WTC11 (cell line): ENCODE measurements at regions not wholly inside any gene's neighbourhood (a gene's known extent, or its start where the extent isn't known, plus 50 kb on each side); places are given as distances from the start of the nearest gene placed in this dataset.

Experiments used
- ATAC-seq: fragments of 200-7000 bp; cut with Tn5 transposase; 2 replicates; pipeline ENCODE4 v1.10.0; 2021; ENCODE audit warnings: mild to moderate bottlenecking, moderate library complexity
- CTCF ChIA-PET: fragments of 300-600 bp; sonication (Branson Sonifier 250); formaldehyde crosslinking; loops from one replicate; lab custom pipeline; 2021; ENCODE audit warnings: antibody characterized with exemption; lab: Charles Lee
- POLR2A ChIA-PET: fragments of 350-600 bp; sonication (Branson Sonifier 250); formaldehyde crosslinking; loops from one replicate; lab custom pipeline; 2021; ENCODE audit warnings: antibody characterized with exemption; lab: Charles Lee
- DNase-seq: peaks from one replicate; pipeline ENCODE4 v3.0.0; 2021; ENCODE audit warnings: low spot score
- H3K27ac Mint-ChIP-seq: 2 replicates; pipeline ENCODE4 v1.8.0; 2021; ENCODE audit warnings: mixed read lengths
- H3K27me3 Mint-ChIP-seq: 2 replicates; pipeline ENCODE4 v1.8.0; 2021; ENCODE audit warnings: low read depth, mild to moderate bottlenecking, moderate library complexity, mixed read lengths
- H3K36me3 Mint-ChIP-seq: 2 replicates; pipeline ENCODE4 v1.8.0; 2021; ENCODE audit warnings: mixed read lengths
- H3K4me1 Mint-ChIP-seq: 2 replicates; pipeline ENCODE4 v1.8.0; 2022; ENCODE audit warnings: mixed read lengths
- H3K4me3 Mint-ChIP-seq: 2 replicates; pipeline ENCODE4 v1.8.0; 2021; ENCODE audit warnings: mild to moderate bottlenecking, moderate library complexity, mixed read lengths
- H3K9me3 Mint-ChIP-seq: 2 replicates; pipeline ENCODE4 v1.8.0; 2021; ENCODE audit warnings: mixed read lengths
- ATF2 ChIP-seq: sonication (generic); formaldehyde crosslinking; IDR thresholded peaks from 2 replicates; pipeline ENCODE4 v1.8.1; 2022; ENCODE audit warnings: low read depth, missing genetic modification reagents, borderline replicate concordance
- ATF3 ChIP-seq: sonication (generic); formaldehyde crosslinking; conservative IDR thresholded peaks from 2 replicates; pipeline ENCODE4 v1.8.1; 2022; ENCODE audit warnings: mild to moderate bottlenecking, missing genetic modification reagents
- CBFB ChIP-seq: sonication (generic); formaldehyde crosslinking; IDR thresholded peaks from 2 replicates; pipeline ENCODE4 v1.8.1; 2022; ENCODE audit warnings: mild to moderate bottlenecking, low read depth, missing genetic modification reagents
- E2F4 ChIP-seq: sonication (generic); formaldehyde crosslinking; IDR thresholded peaks from 2 replicates; pipeline ENCODE4 v1.8.1; 2022; ENCODE audit warnings: low read depth, mild to moderate bottlenecking, moderate library complexity, missing genetic modification reagents, borderline replicate concordance
- ELF4 ChIP-seq: sonication (generic); formaldehyde crosslinking; IDR thresholded peaks from 2 replicates; pipeline ENCODE4 v1.8.1; 2022; ENCODE audit warnings: low read depth, mild to moderate bottlenecking, moderate library complexity, missing genetic modification reagents
- EMX1 ChIP-seq: fragments of 250-450 bp; sonication (Bioruptor Pico); IDR thresholded peaks from 2 replicates; pipeline ENCODE4 v1.8.0; 2021; ENCODE audit warnings: mild to moderate bottlenecking
- ESRRA ChIP-seq: sonication (generic); formaldehyde crosslinking; IDR thresholded peaks from 2 replicates; pipeline ENCODE4 v1.8.1; 2022; ENCODE audit warnings: mild to moderate bottlenecking, missing genetic modification reagents, borderline replicate concordance
- ETV6 ChIP-seq: sonication (generic); formaldehyde crosslinking; IDR thresholded peaks from 2 replicates; pipeline ENCODE4 v1.8.1; 2022; ENCODE audit warnings: mild to moderate bottlenecking, missing genetic modification reagents
- HMGA2 ChIP-seq: fragments of 250-450 bp; sonication (Bioruptor Pico); IDR thresholded peaks from 2 replicates; pipeline ENCODE4 v1.4.0; 2021; ENCODE audit warnings: mild to moderate bottlenecking, moderate library complexity
- KAT7 ChIP-seq: sonication (generic); formaldehyde crosslinking; IDR thresholded peaks from 2 replicates; pipeline ENCODE4 v1.8.1; 2023; ENCODE audit warnings: missing genetic modification reagents, mild to moderate bottlenecking, borderline replicate concordance
- OVOL2 ChIP-seq: fragments of 250-450 bp; sonication (Bioruptor Pico); IDR thresholded peaks from 2 replicates; pipeline ENCODE4 v1.9.0; 2021; ENCODE audit warnings: mild to moderate bottlenecking, borderline replicate concordance
- PRDM15 ChIP-seq: sonication (generic); formaldehyde crosslinking; IDR thresholded peaks from 2 replicates; pipeline ENCODE4 v1.8.0; 2022; ENCODE audit warnings: missing genetic modification reagents
- PREB ChIP-seq: sonication (generic); formaldehyde crosslinking; IDR thresholded peaks from 2 replicates; pipeline ENCODE4 v1.8.1; 2022; ENCODE audit warnings: mild to moderate bottlenecking, missing genetic modification reagents, moderate library complexity, borderline replicate concordance
- SMAD3 ChIP-seq: sonication (generic); formaldehyde crosslinking; IDR thresholded peaks from 2 replicates; pipeline ENCODE4 v1.8.0; 2022; ENCODE audit warnings: missing genetic modification reagents, mild to moderate bottlenecking, borderline replicate concordance
- SP1 ChIP-seq: sonication (generic); formaldehyde crosslinking; conservative IDR thresholded peaks from 2 replicates; pipeline ENCODE4 v1.8.1; 2022; ENCODE audit warnings: missing genetic modification reagents
- USF2 ChIP-seq: sonication (generic); formaldehyde crosslinking; IDR thresholded peaks from 2 replicates; pipeline ENCODE4 v1.8.1; 2023; ENCODE audit warnings: mild to moderate bottlenecking, missing genetic modification reagents, moderate library complexity
- ZNF138 ChIP-seq: sonication (generic); formaldehyde crosslinking; conservative IDR thresholded peaks from 2 replicates; pipeline ENCODE4 v1.8.1; 2022; ENCODE audit warnings: mild to moderate bottlenecking, moderate library complexity, missing genetic modification reagents
- ZNF281 ChIP-seq: sonication (generic); formaldehyde crosslinking; IDR thresholded peaks from 2 replicates; pipeline ENCODE4 v1.8.0; 2023; ENCODE audit warnings: mild to moderate bottlenecking, missing genetic modification reagents
- ZNF416 ChIP-seq: fragments of 250-450 bp; sonication (Bioruptor Pico); IDR thresholded peaks from 2 replicates; pipeline ENCODE4 v1.9.0; 2021; ENCODE audit warnings: mild to moderate bottlenecking, inconsistent platforms
- ZNF532 ChIP-seq: fragments of 250-450 bp; sonication (Bioruptor Pico); IDR thresholded peaks from 2 replicates; pipeline ENCODE4 v1.9.0; 2021; ENCODE audit warnings: mild to moderate bottlenecking, borderline replicate concordance

GRCh38 chr16:61580579-61580978 lies 455.7 kb downstream of the CDH8 start (continued):
- TF ChIP-seq ZNF138 (CRISPR knock-in tag) = no peak
- no peak for TF ChIP-seq PREB (CRISPR knock-in tag)
- no peak for TF ChIP-seq ELF4 (CRISPR knock-in tag)
- TF ChIP-seq OVOL2 (CRISPR knock-in tag) = no peak
- no peak for TF ChIP-seq PRDM15
- no peak for TF ChIP-seq EMX1 (CRISPR knock-in tag)
- no peak for TF ChIP-seq ATF2 (CRISPR knock-in tag)

GRCh38 chr16:61579195-61579594 lies 457.0 kb downstream of the CDH8 start:
- Mint-ChIP-seq H3K36me3 (no peaks in the 10 kb centered on the region), H3K9me3 (peaks cover 5% of the 10 kb centered on the region), H3K4me1 (0 out of 2 replicates have a peak, but pooled peaks cover 2% of the 10 kb centered on the region), H3K27me3 (no peaks in the 10 kb centered on the region), H3K27ac (no peak overlapping the region), H3K4me3 (no peak overlapping the region)
- CTCF ChIA-PET = no interaction called here
- ATAC-seq (no peak), DNase-seq (no peak)
- POLR2A ChIA-PET = no interaction called here
- TF ChIP-seq ESRRA (no peak), ZNF532 (CRISPR knock-in tag) (no peak), CBFB (no peak), ATF3 (CRISPR knock-in tag) (no peak), ZNF416 (CRISPR knock-in tag) (no peak), HMGA2 (no peak), USF2 (CRISPR knock-in tag) (no peak), ZNF281 (CRISPR knock-in tag) (no peak), SMAD3 (CRISPR knock-in tag) (no peak), SP1 (CRISPR knock-in tag) (no peak), KAT7 (no peak), E2F4 (CRISPR knock-in tag) (no peak), ETV6 (CRISPR knock-in tag) (no peak)
